GM23338 (cell line): ENCODE measurements at regions not wholly inside any gene's neighbourhood (a gene's known extent, or its start where the extent isn't known, plus 50 kb on each side); places are given as distances from the start of the nearest gene placed in this dataset.

Experiments used
- ATAC-seq: fragments of 200-7000 bp; cut with Tn5 transposase; 3 replicates; pipeline ENCODE4 v1.9.1; 2020
- DNase-seq: peaks from one replicate; pipeline ENCODE4 v3.0.0-alpha.2; 2015; ENCODE audit warnings: low spot score
- H2AFZ ChIP-seq: fragments of 200-600 bp; sonication (generic); 2 replicates; pipeline ENCODE4 v1.8.0; 2016; ENCODE audit warnings: antibody characterized with exemption, mild to moderate bottlenecking, moderate library complexity
- H3F3A ChIP-seq: fragments of 200-600 bp; sonication (generic); replicated peaks from 2 replicates; pipeline ENCODE4 v1.8.0; 2017; ENCODE audit warnings: antibody characterized with exemption, mixed run types, low read depth
- H3K27ac ChIP-seq: fragments of 200-600 bp; sonication (generic); 2 replicates; pipeline ENCODE4 v1.6.1; 2016; ENCODE audit warnings: low read depth
- H3K27me3 ChIP-seq: fragments of 200-600 bp; sonication (generic); 2 replicates; pipeline ENCODE4 v1.8.0; 2016; ENCODE audit warnings: mild to moderate bottlenecking, mixed run types, moderate library complexity; ENCODE audit not compliant: insufficient read depth
- H3K36me3 ChIP-seq: fragments of 200-600 bp; sonication (generic); 2 replicates; pipeline ENCODE4 v1.8.0; 2016; ENCODE audit warnings: mild to moderate bottlenecking; ENCODE audit not compliant: insufficient read depth
- H3K4me1 ChIP-seq: fragments of 200-600 bp; sonication (generic); 2 replicates; pipeline ENCODE4 v1.8.0; 2016; ENCODE audit warnings: mild to moderate bottlenecking, moderate library complexity; ENCODE audit not compliant: insufficient read depth
- H3K4me2 ChIP-seq: fragments of 200-600 bp; sonication (generic); 2 replicates; pipeline ENCODE4 v1.7.1; 2017; ENCODE audit warnings: mixed run types
- H3K4me3 ChIP-seq: fragments of 200-600 bp; sonication (generic); 2 replicates; pipeline ENCODE4 v1.6.1; 2016; ENCODE audit warnings: mixed run types
- H3K79me2 ChIP-seq: fragments of 200-600 bp; sonication (generic); replicated peaks from 2 replicates; pipeline ENCODE4 v1.8.0; 2017; ENCODE audit warnings: mild to moderate bottlenecking; ENCODE audit not compliant: insufficient read depth
- H3K9me2 ChIP-seq: fragments of 200-600 bp; sonication (generic); 2 replicates; pipeline ENCODE4 v1.8.0; 2017; ENCODE audit not compliant: insufficient read depth
- H4K20me1 ChIP-seq: fragments of 200-600 bp; sonication (generic); replicated peaks from 2 replicates; pipeline ENCODE4 v1.8.0; 2017; ENCODE audit warnings: mild to moderate bottlenecking; ENCODE audit not compliant: insufficient read depth
- H3K27ac Mint-ChIP-seq: 2 replicates; pipeline ENCODE4 v1.8.0; 2020; ENCODE audit warnings: inconsistent platforms, mild to moderate bottlenecking, moderate library complexity, mixed read lengths
- H3K27me3 Mint-ChIP-seq: 3 replicates; pipeline ENCODE4 v1.8.0; 2022; ENCODE audit warnings: low read depth, mild to moderate bottlenecking, moderate library complexity, mixed read lengths, inconsistent platforms; ENCODE audit not compliant: insufficient read depth, poor library complexity
- H3K36me3 Mint-ChIP-seq: 3 replicates; pipeline ENCODE4 v1.8.0; 2021; ENCODE audit warnings: low read depth, mild to moderate bottlenecking, inconsistent platforms, moderate library complexity, mixed read lengths
- H3K4me1 Mint-ChIP-seq: 3 replicates; pipeline ENCODE4 v1.8.0; 2020; ENCODE audit warnings: mild to moderate bottlenecking, inconsistent platforms, mixed read lengths
- H3K4me3 Mint-ChIP-seq: 3 replicates; pipeline ENCODE4 v1.8.0; 2021; ENCODE audit warnings: moderate library complexity, mild to moderate bottlenecking, inconsistent platforms, mixed read lengths
- H3K9me3 Mint-ChIP-seq: 3 replicates; pipeline ENCODE4 v1.8.0; 2020; ENCODE audit warnings: moderate library complexity, mild to moderate bottlenecking, inconsistent platforms, mixed read lengths
- CREB1 ChIP-seq: fragments of 250-450 bp; sonication (Bioruptor Pico); IDR thresholded peaks from 2 replicates; pipeline ENCODE4 v1.5.0; 2020; ENCODE audit warnings: low read depth, mild to moderate bottlenecking, moderate library complexity
- CTCF ChIP-seq, 2 experiments: fragments of 200-600 bp in 1 of 2; sonication (generic) in 1 of 2; conservative IDR thresholded peaks; 2 replicates each; pipeline versions ENCODE4 v1.5.1 to v1.6.1; 2016 to 2017; ENCODE audit warnings: antibody characterized with exemption in 2 of 2, low read depth in 2 of 2, mild to moderate bottlenecking in 2 of 2, moderate library complexity in 1 of 2
- ETS1 ChIP-seq: IDR thresholded peaks from 2 replicates; pipeline ENCODE4 v1.6.1; 2016; ENCODE audit warnings: antibody characterized with exemption
- EZH2 ChIP-seq: fragments of 200-600 bp; sonication (generic); IDR thresholded peaks from one replicate; pipeline ENCODE4 v1.8.0; 2017; ENCODE audit warnings: antibody characterized with exemption, mild to moderate bottlenecking, low read depth; ENCODE audit not compliant: unreplicated experiment
- EZH2phosphoT487 ChIP-seq: fragments of 200-600 bp; sonication (generic); IDR thresholded peaks from one replicate; pipeline ENCODE4 v1.8.1; 2018; ENCODE audit warnings: antibody characterized with exemption; ENCODE audit not compliant: unreplicated experiment
- JUNB ChIP-seq: IDR thresholded peaks from one replicate; pipeline ENCODE4 v1.6.1; 2016; ENCODE audit warnings: antibody characterized with exemption; ENCODE audit not compliant: unreplicated experiment
- NANOG ChIP-seq: IDR thresholded peaks from 2 replicates; pipeline ENCODE4 v1.6.1; 2016; ENCODE audit warnings: antibody characterized with exemption, borderline replicate concordance
- POLR2AphosphoS5 ChIP-seq: IDR thresholded peaks from 2 replicates; pipeline ENCODE4 v1.6.1; 2016; ENCODE audit warnings: antibody characterized with exemption, low read depth
- STAT1 ChIP-seq: IDR thresholded peaks from one replicate; pipeline ENCODE4 v1.6.1; 2016; ENCODE audit warnings: antibody characterized with exemption; ENCODE audit not compliant: unreplicated experiment
- ZNF114 ChIP-seq: fragments of 250-450 bp; sonication (Bioruptor Pico); IDR thresholded peaks from 2 replicates; pipeline ENCODE4 v1.5.0; 2020; ENCODE audit warnings: mild to moderate bottlenecking, moderate library complexity
- ZNF331 ChIP-seq: fragments of 250-450 bp; sonication (Bioruptor Pico); IDR thresholded peaks from 2 replicates; pipeline ENCODE4 v1.5.0; 2020; ENCODE audit warnings: low read depth, mild to moderate bottlenecking, moderate library complexity
- ZNF462 ChIP-seq: fragments of 250-450 bp; sonication (Bioruptor Pico); IDR thresholded peaks from 2 replicates; pipeline ENCODE4 v1.5.0; 2020; ENCODE audit warnings: mild to moderate bottlenecking, moderate library complexity
- TF ChIP-seq, protein P1 (sequence below): IDR thresholded peaks from one replicate; pipeline ENCODE4 v1.6.1; 2018; ENCODE audit warnings: antibody characterized with exemption; ENCODE audit not compliant: unreplicated experiment

DNA sequence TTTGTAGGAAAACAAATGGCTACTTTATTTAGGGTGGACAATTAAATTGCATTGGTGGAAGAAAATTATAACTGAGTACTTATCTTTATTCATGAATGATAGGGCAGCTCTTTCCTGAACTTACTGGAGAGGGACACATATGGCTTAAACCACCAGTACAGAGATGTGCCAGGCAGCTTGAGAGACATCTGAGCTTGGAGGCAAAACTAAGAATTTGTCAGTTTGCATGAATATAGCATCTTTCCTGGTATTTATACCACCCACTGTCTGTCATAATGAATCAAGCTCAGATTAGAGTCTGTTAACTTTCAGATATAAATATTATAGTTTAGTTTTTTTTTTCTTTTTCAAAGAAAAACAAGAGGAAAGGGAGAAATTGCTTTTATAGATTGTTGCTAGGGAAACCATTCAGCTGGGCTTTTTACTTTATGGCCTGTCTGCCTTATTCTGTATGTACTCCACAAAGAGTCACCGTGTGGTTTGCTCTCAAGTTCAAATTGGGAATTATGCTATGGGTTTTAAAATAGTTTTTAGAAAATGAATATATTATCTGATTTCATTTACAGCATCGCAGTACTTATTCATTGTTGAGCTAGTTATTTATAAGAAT, 477.0 kb upstream of the CHORDC1 start:
- ATAC-seq, result no peak
- Mint-ChIP-seq H3K9me3 (peaks cover 3% of the 10 kb centered on the region; the same call in 1 of the 3 replicates), H3K27me3 (no peaks in the 10 kb centered on the region), H3K4me1 (peaks cover 28% of the 10 kb centered on the region), H3K36me3 (no peaks in the 10 kb centered on the region), H3K4me3 (no peak overlapping the region), H3K27ac (no peak overlapping the region)
- Histone ChIP-seq H3K79me2 (no peaks in the 10 kb centered on the region), H3K4me1 (peaks cover 9% of the 10 kb centered on the region), H4K20me1 (no peaks in the 10 kb centered on the region), H2AFZ (no peak overlapping the region), H3K27me3 (no peaks in the 10 kb centered on the region), H3K4me3 (no peak overlapping the region), H3F3A (no peaks in the 10 kb centered on the region), H3K4me2 (no peak overlapping the region), H3K36me3 (no peaks in the 10 kb centered on the region), H3K27ac (no peak overlapping the region), H3K9me2 (peaks cover 5% of the 10 kb centered on the region)
- DNase-seq, result no peak
- no peak for TF ChIP-seq ZNF114 (CRISPR knock-in tag)
- no peak for TF ChIP-seq CREB1
- TF ChIP-seq, protein P1, sequence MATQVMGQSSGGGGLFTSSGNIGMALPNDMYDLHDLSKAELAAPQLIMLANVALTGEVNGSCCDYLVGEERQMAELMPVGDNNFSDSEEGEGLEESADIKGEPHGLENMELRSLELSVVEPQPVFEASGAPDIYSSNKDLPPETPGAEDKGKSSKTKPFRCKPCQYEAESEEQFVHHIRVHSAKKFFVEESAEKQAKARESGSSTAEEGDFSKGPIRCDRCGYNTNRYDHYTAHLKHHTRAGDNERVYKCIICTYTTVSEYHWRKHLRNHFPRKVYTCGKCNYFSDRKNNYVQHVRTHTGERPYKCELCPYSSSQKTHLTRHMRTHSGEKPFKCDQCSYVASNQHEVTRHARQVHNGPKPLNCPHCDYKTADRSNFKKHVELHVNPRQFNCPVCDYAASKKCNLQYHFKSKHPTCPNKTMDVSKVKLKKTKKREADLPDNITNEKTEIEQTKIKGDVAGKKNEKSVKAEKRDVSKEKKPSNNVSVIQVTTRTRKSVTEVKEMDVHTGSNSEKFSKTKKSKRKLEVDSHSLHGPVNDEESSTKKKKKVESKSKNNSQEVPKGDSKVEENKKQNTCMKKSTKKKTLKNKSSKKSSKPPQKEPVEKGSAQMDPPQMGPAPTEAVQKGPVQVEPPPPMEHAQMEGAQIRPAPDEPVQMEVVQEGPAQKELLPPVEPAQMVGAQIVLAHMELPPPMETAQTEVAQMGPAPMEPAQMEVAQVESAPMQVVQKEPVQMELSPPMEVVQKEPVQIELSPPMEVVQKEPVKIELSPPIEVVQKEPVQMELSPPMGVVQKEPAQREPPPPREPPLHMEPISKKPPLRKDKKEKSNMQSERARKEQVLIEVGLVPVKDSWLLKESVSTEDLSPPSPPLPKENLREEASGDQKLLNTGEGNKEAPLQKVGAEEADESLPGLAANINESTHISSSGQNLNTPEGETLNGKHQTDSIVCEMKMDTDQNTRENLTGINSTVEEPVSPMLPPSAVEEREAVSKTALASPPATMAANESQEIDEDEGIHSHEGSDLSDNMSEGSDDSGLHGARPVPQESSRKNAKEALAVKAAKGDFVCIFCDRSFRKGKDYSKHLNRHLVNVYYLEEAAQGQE, result no peak
- no peak for TF ChIP-seq JUNB
- no peak for TF ChIP-seq EZH2
- no peak for TF ChIP-seq EZH2phosphoT487
- no peak for TF ChIP-seq NANOG
- TF ChIP-seq CTCF (conservative IDR thresholded peaks at IDR 0.05; ENCODE audit: low read depth in 2 of 2), result no peak
- TF ChIP-seq POLR2AphosphoS5, result no peak
- no peak for TF ChIP-seq ZNF331 (CRISPR knock-in tag)
- TF ChIP-seq ETS1, result no peak
- no peak for TF ChIP-seq STAT1
- TF ChIP-seq ZNF462 (CRISPR knock-in tag), result no peak
